ENCODE measurements at regions not wholly inside any gene's neighbourhood (a gene's known extent, or its start where the extent isn't known, plus 50 kb on each side); places are given as distances from the start of the nearest gene placed in this dataset.

DNA sequence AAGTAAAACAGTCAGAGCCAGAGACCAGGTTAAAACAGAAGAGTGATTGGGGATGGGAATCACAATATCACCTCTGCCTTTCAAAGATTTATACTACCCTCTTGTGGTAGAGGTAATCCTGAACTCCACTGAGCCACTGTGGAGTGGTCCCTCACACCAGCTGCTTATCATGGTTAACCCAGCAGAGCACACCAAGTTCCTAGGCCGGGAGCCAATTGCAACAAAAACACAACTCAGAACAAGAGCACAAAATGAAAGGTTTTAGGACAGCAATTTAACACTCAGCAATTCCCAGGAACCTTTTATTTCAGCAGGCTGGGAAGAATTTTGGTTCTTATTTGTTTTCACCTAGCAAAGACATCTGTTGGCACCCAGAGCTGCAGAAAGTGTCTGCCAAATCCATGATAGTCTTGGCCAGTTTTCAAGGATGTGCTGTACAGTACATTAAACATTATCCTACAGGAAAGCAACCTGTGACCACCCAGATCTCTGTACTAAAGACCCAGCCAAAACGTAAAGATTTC is 220.5 kb upstream of the ATXN7L3B start:
- H3K4me3 ChIP-seq (ENCODE audit: low read depth, low read length), result no peak overlapping the region
- TF ChIP-seq, protein P1, sequence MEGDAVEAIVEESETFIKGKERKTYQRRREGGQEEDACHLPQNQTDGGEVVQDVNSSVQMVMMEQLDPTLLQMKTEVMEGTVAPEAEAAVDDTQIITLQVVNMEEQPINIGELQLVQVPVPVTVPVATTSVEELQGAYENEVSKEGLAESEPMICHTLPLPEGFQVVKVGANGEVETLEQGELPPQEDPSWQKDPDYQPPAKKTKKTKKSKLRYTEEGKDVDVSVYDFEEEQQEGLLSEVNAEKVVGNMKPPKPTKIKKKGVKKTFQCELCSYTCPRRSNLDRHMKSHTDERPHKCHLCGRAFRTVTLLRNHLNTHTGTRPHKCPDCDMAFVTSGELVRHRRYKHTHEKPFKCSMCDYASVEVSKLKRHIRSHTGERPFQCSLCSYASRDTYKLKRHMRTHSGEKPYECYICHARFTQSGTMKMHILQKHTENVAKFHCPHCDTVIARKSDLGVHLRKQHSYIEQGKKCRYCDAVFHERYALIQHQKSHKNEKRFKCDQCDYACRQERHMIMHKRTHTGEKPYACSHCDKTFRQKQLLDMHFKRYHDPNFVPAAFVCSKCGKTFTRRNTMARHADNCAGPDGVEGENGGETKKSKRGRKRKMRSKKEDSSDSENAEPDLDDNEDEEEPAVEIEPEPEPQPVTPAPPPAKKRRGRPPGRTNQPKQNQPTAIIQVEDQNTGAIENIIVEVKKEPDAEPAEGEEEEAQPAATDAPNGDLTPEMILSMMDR (conservative IDR thresholded peaks at IDR 0.05; ENCODE audit: low read depth, low read length), result peak; percentile 75
- no peak for DNase-seq (ENCODE audit: low read depth)

DNA sequence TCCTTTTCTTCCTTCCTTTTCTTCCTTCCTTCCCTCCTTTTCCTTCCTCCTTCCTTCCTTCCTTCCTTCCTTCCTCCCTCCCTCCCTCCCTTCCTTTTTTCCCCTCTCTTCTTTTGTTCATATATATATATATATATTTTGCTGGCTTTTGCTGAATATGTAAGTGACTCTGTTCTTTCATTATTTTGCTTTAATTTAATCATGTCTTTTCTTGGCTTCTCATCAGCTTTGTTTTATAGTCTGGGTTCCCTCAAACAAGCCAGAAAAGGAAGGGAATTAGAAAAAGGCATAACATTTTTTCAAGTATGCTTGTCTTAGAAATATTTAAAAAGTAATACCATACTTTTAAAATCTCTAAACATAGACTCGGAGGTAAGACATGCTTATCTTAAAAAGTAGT is 219.9 kb upstream of the ATXN7L3B start:
- H3K4me3 ChIP-seq (ENCODE audit: low read depth, low read length), result no peak overlapping the region
- TF ChIP-seq, protein P1 (conservative IDR thresholded peaks at IDR 0.05; ENCODE audit: low read depth, low read length), result no peak
- no peak for DNase-seq (ENCODE audit: low read depth)

GRCh38 chr12:74319886-74320285 is 217.7 kb upstream of the ATXN7L3B start:
- TF ChIP-seq, protein P1 (conservative IDR thresholded peaks at IDR 0.05; ENCODE audit: low read depth, low read length), result no peak
- no peak overlapping the region for H3K4me3 ChIP-seq (ENCODE audit: low read depth, low read length)
- DNase-seq (ENCODE audit: low read depth), result no peak

DNA sequence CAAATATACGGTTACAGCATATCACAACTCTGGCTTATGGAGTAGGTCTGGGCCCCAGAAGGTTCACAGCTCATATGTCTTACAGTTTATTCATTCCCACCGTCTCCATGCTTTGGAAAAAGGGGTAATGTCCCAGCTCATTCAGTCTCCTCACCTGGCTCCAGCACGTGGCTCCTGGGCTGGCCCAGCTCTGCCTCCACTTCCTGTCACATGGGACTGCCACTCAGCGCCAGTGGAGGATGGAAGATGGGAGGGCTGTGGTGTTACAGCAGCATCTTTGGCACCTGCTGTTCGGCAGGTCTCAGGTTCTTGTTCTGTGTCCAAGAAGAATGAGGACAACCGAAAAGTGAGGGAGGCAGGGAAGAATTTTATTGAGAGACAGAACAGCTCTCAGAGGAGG is 216.3 kb upstream of the ATXN7L3B start:
- TF ChIP-seq, protein P1 (conservative IDR thresholded peaks at IDR 0.05; ENCODE audit: low read depth, low read length), result no peak
- H3K4me3 ChIP-seq (ENCODE audit: low read depth, low read length), result no peak overlapping the region
- no peak for DNase-seq (ENCODE audit: low read depth)

DNA sequence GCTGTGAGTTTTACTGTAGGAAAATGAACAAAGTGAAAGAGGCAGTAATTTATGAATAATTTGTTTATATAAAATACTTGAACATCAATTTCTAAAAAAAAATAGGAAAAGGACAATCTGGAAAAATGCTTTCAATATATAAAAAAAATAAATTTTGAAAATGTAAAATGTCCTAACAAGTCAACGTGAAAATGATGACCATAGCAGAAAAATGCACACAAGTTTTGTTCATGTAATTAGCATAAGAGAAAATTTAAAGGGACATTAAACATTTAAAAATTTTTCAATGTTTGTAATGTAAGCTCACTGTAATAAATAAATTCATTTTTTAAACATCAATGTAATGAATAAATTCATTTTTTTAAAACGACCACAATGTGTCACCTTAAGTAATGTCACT is 214.8 kb upstream of the ATXN7L3B start:
- DNase-seq (ENCODE audit: low read depth), result no peak
- H3K4me3 ChIP-seq (ENCODE audit: low read depth, low read length), result no peak overlapping the region
- TF ChIP-seq, protein P1 (conservative IDR thresholded peaks at IDR 0.05; ENCODE audit: low read depth, low read length), result no peak

GRCh38 chr12:74328623-74329022 is 209.0 kb upstream of the ATXN7L3B start:
- TF ChIP-seq, protein P1 (conservative IDR thresholded peaks at IDR 0.05; ENCODE audit: low read depth, low read length), result no peak
- no peak overlapping the region for H3K4me3 ChIP-seq (ENCODE audit: low read depth, low read length)
- no peak for DNase-seq (ENCODE audit: low read depth)

DNA sequence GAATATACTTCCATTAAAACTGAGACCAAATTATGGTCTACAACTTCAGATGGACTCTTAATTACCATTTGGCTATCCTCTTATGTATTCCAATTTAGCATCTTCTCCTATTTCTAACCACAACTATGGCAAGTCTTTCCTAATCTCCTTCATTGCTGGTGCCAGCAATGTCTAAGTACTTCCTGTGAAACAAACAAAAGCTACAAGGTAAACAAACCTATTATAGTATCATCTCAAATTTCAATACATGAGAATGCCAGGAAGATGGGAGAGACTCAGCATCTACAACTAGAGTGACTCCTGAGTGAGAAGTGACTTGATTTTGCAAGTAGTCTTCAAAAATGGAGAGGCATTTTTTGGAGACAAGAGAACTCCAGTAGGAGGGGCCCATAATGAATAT is 202.9 kb upstream of the ATXN7L3B start:
- TF ChIP-seq, protein P1 (conservative IDR thresholded peaks at IDR 0.05; ENCODE audit: low read depth, low read length), result no peak
- H3K4me3 ChIP-seq (ENCODE audit: low read depth, low read length), result no peak overlapping the region
- no peak for DNase-seq (ENCODE audit: low read depth)
